ENCODE measurements at regions not wholly inside any gene's neighbourhood (a gene's known extent, or its start where the extent isn't known, plus 50 kb on each side); places are given as distances from the start of the nearest gene placed in this dataset.

- Histone ChIP-seq H3K9me3 (ENCODE audit: insufficient read depth, low read depth, low read length) (no peaks in the 10 kb centered on the region), H3K4me3 (ENCODE audit: insufficient read depth, low read depth, low read length) (no peak overlapping the region), H3K36me3 (ENCODE audit: insufficient read depth, low read length) (no peaks in the 10 kb centered on the region), H2AFZ (ENCODE audit: low read depth, low read length) (no peak overlapping the region), H4K20me1 (ENCODE audit: insufficient read depth, low read length) (no peaks in the 10 kb centered on the region), H3K4me2 (ENCODE audit: low read length) (no peak overlapping the region), H3K27me3 (ENCODE audit: insufficient read depth, low read length) (no peaks in the 10 kb centered on the region), H3K4me1 (ENCODE audit: insufficient read depth, low read length) (no peaks in the 10 kb centered on the region), H3K9ac (ENCODE audit: low read length) (no peak overlapping the region), H3K27ac (ENCODE audit: low read depth, low read length) (no peak overlapping the region), H3K79me2 (ENCODE audit: insufficient read depth, low read length) (no peaks in the 10 kb centered on the region)
- Mint-ChIP-seq H3K27me3 (ENCODE audit: low read depth, unreplicated experiment) (no peaks in the 10 kb centered on the region), H3K9me3 (ENCODE audit: unreplicated experiment) (no peaks in the 10 kb centered on the region), H3K27ac (ENCODE audit: unreplicated experiment) (no peak overlapping the region), H3K4me3 (ENCODE audit: unreplicated experiment) (no peak overlapping the region), H3K36me3 (ENCODE audit: low read depth, unreplicated experiment) (no peaks in the 10 kb centered on the region), H3K4me1 (ENCODE audit: low read depth, unreplicated experiment) (peaks cover 7% of the 10 kb centered on the region)
- DNase-seq (ENCODE audit: low read depth) (no peak), FAIRE-seq (no peak)
- TF ChIP-seq CTCF (IDR thresholded peaks at IDR 0.05; ENCODE audit: insufficient read depth, low read depth, low read length) (no peak), EZH2 (IDR thresholded peaks at IDR 0.05; ENCODE audit: insufficient read depth, low read length) (no peak)
These were observed 320.9 kb upstream of the RPS23 start for GRCh38 chr5:82599030-82599429.

- Histone ChIP-seq H3K27ac (ENCODE audit: low read depth, low read length) (no peak overlapping the region), H2AFZ (ENCODE audit: low read depth, low read length) (no peak overlapping the region), H3K9me3 (ENCODE audit: insufficient read depth, low read depth, low read length) (no peaks in the 10 kb centered on the region), H3K4me2 (ENCODE audit: low read length) (no peak overlapping the region), H3K36me3 (ENCODE audit: insufficient read depth, low read length) (no peaks in the 10 kb centered on the region), H4K20me1 (ENCODE audit: insufficient read depth, low read length) (no peaks in the 10 kb centered on the region), H3K4me1 (ENCODE audit: insufficient read depth, low read length) (peaks cover 6% of the 10 kb centered on the region), H3K79me2 (ENCODE audit: insufficient read depth, low read length) (no peaks in the 10 kb centered on the region), H3K4me3 (ENCODE audit: insufficient read depth, low read depth, low read length) (no peak overlapping the region), H3K27me3 (ENCODE audit: insufficient read depth, low read length) (no peaks in the 10 kb centered on the region), H3K9ac (ENCODE audit: low read length) (no peak overlapping the region)
- Mint-ChIP-seq H3K27me3 (ENCODE audit: low read depth, unreplicated experiment) (no peaks in the 10 kb centered on the region), H3K9me3 (ENCODE audit: unreplicated experiment) (no peaks in the 10 kb centered on the region), H3K36me3 (ENCODE audit: low read depth, unreplicated experiment) (no peaks in the 10 kb centered on the region), H3K4me1 (ENCODE audit: low read depth, unreplicated experiment) (peaks cover 15% of the 10 kb centered on the region), H3K27ac (ENCODE audit: unreplicated experiment) (no peak overlapping the region), H3K4me3 (ENCODE audit: unreplicated experiment) (no peak overlapping the region)
- DNase-seq (ENCODE audit: low read depth): no peak
- no peak for FAIRE-seq
- TF ChIP-seq EZH2 (IDR thresholded peaks at IDR 0.05; ENCODE audit: insufficient read depth, low read length): no peak
- no peak for TF ChIP-seq CTCF (IDR thresholded peaks at IDR 0.05; ENCODE audit: insufficient read depth, low read depth, low read length)
These were observed 319.3 kb upstream of the RPS23 start for GRCh38 chr5:82597437-82597836.

- Histone ChIP-seq H3K9ac (ENCODE audit: low read length) (no peak overlapping the region), H3K4me1 (ENCODE audit: insufficient read depth, low read length) (peaks cover 6% of the 10 kb centered on the region), H3K4me2 (ENCODE audit: low read length) (no peak overlapping the region), H3K9me3 (ENCODE audit: insufficient read depth, low read depth, low read length) (no peaks in the 10 kb centered on the region), H3K79me2 (ENCODE audit: insufficient read depth, low read length) (no peaks in the 10 kb centered on the region), H2AFZ (ENCODE audit: low read depth, low read length) (no peak overlapping the region), H3K4me3 (ENCODE audit: insufficient read depth, low read depth, low read length) (no peak overlapping the region), H3K27me3 (ENCODE audit: insufficient read depth, low read length) (no peaks in the 10 kb centered on the region), H3K36me3 (ENCODE audit: insufficient read depth, low read length) (no peaks in the 10 kb centered on the region), H4K20me1 (ENCODE audit: insufficient read depth, low read length) (no peaks in the 10 kb centered on the region), H3K27ac (ENCODE audit: low read depth, low read length) (no peak overlapping the region)
- no peak overlapping the region for H3K27ac Mint-ChIP-seq (ENCODE audit: unreplicated experiment)
- no peaks in the 10 kb centered on the region for H3K36me3 Mint-ChIP-seq (ENCODE audit: low read depth, unreplicated experiment)
- no peak for DNase-seq (ENCODE audit: low read depth)
- FAIRE-seq: no peak
- H3K9me3 Mint-ChIP-seq (ENCODE audit: unreplicated experiment): no peaks in the 10 kb centered on the region
- no peaks in the 10 kb centered on the region for H3K27me3 Mint-ChIP-seq (ENCODE audit: low read depth, unreplicated experiment)
- TF ChIP-seq CTCF (IDR thresholded peaks at IDR 0.05; ENCODE audit: insufficient read depth, low read depth, low read length) (no peak), EZH2 (IDR thresholded peaks at IDR 0.05; ENCODE audit: insufficient read depth, low read length) (no peak)
- peaks cover 15% of the 10 kb centered on the region for H3K4me1 Mint-ChIP-seq (ENCODE audit: low read depth, unreplicated experiment)
- H3K4me3 Mint-ChIP-seq (ENCODE audit: unreplicated experiment): no peak overlapping the region
These were observed 318.3 kb upstream of the RPS23 start for GRCh38 chr5:82596451-82596850.
